SK-N-SH (cell line): ENCODE measurements at regions not wholly inside any gene's neighbourhood (a gene's known extent, or its start where the extent isn't known, plus 50 kb on each side); places are given as distances from the start of the nearest gene placed in this dataset.

ENCODE experiments used
- CTCF ChIA-PET: fragments of 300-600, 350-600 bp; formaldehyde crosslinking; extraction: SDS; loops from one replicate; lab custom pipeline; 2021; lab: Yijun Ruan, JAX
- POLR2A ChIA-PET: fragments of 350-600 bp; sonication (Branson Sonifier 250); formaldehyde crosslinking; extraction: SDS; loops from one replicate; lab custom pipeline; 2020; ENCODE audit warnings: antibody characterized with exemption, inconsistent platforms; lab: Yijun Ruan, JAX
- DNase-seq: peaks from one replicate; pipeline ENCODE4 v3.0.0; 2012
- H2AFZ ChIP-seq: fragments of 200-600 bp; sonication (generic); 2 replicates; pipeline ENCODE4 v1.8.1; 2016; ENCODE audit warnings: antibody characterized with exemption, mild to moderate bottlenecking, low read depth
- H3F3A ChIP-seq: fragments of 200-600 bp; sonication (generic); replicated peaks from 2 replicates; pipeline ENCODE3; 2016; ENCODE audit warnings: antibody characterized with exemption, mild to moderate bottlenecking; ENCODE audit not compliant: insufficient read depth
- H3K27ac ChIP-seq, 2 experiments: fragments of 200-500 bp in 1 of 2; fragments of 200-600 bp in 1 of 2; sonication (Bioruptor generic) in 1 of 2; sonication (generic), shearing (Covaris generic) in 1 of 2; 2 replicates each; pipeline versions ENCODE4 v1.5.1 to v1.6.1; 2014 to 2016; ENCODE audit warnings: low read depth in 2 of 2, inconsistent platforms in 1 of 2, low read length in 1 of 2, mild to moderate bottlenecking in 1 of 2, mixed read lengths in 1 of 2
- H3K27me3 ChIP-seq: fragments of 200-600 bp; sonication (generic), shearing (Covaris generic); 2 replicates; pipeline ENCODE4 v1.6.1; 2016; ENCODE audit warnings: mixed run types; ENCODE audit not compliant: insufficient read depth
- H3K36me3 ChIP-seq, 2 experiments: fragments of 200-500 bp in 1 of 2; fragments of 200-600 bp in 1 of 2; sonication (Bioruptor generic) in 1 of 2; sonication (generic) in 1 of 2; replicated peaks in 1 of 2; 2 replicates each; pipeline versions ENCODE3 to v1.5.1; 2014 to 2016; ENCODE audit warnings: low read length in 1 of 2, mild to moderate bottlenecking in 1 of 2; ENCODE audit not compliant: insufficient read depth in 2 of 2, control insufficient read depth in 1 of 2
- H3K4me1 ChIP-seq, 2 experiments: fragments of 200-500 bp in 1 of 2; fragments of 200-600 bp in 1 of 2; sonication (Bioruptor generic) in 1 of 2; sonication (generic), shearing (Covaris generic) in 1 of 2; 2 replicates each; pipeline versions ENCODE4 v1.5.1 to v1.6.1; 2014 to 2016; ENCODE audit warnings: low read depth in 1 of 2, low read length in 1 of 2, mixed run types in 1 of 2; ENCODE audit not compliant: insufficient read depth in 2 of 2, control insufficient read depth in 1 of 2
- H3K4me2 ChIP-seq: fragments of 200-600 bp; sonication (generic), shearing (Covaris generic); 2 replicates; pipeline ENCODE4 v1.6.1; 2017; ENCODE audit warnings: mixed run types
- H3K4me3 ChIP-seq, 2 experiments: fragments of 200-500 bp in 1 of 2; fragments of 200-600 bp in 1 of 2; sonication (Bioruptor generic) in 1 of 2; sonication (generic), shearing (Covaris generic) in 1 of 2; 2 replicates each; pipeline versions ENCODE4 v1.5.1 to v1.8.1; 2014 to 2016; ENCODE audit warnings: low read depth in 2 of 2, inconsistent platforms in 1 of 2, low read length in 1 of 2, mild to moderate bottlenecking in 1 of 2, mixed read lengths in 1 of 2, moderate library complexity in 1 of 2
- H3K79me2 ChIP-seq: fragments of 200-600 bp; sonication (generic); 2 replicates; pipeline ENCODE4 v1.8.1; 2017; ENCODE audit warnings: mild to moderate bottlenecking; ENCODE audit not compliant: insufficient read depth
- H3K9ac ChIP-seq: fragments of 200-600 bp; sonication (generic); 2 replicates; pipeline ENCODE4 v1.6.1; 2017; ENCODE audit warnings: mixed run types
- H3K9me2 ChIP-seq: fragments of 200-600 bp; sonication (generic); 2 replicates; pipeline ENCODE4 v1.6.1; 2017; ENCODE audit warnings: mixed run types
- H3K9me3 ChIP-seq: fragments of 200-600 bp; sonication (generic); 2 replicates; pipeline ENCODE4 v1.6.1; 2017; ENCODE audit warnings: mixed run types, mild to moderate bottlenecking, moderate library complexity
- H4K20me1 ChIP-seq: fragments of 200-600 bp; sonication (generic); 2 replicates; pipeline ENCODE4 v1.6.1; 2017; ENCODE audit warnings: mild to moderate bottlenecking, mixed run types; ENCODE audit not compliant: insufficient read depth
- EP300 ChIP-seq, 2 experiments: IDR thresholded peaks; 2 replicates each; pipeline versions ENCODE4 v1.4.0 to v1.6.1; 2012; ENCODE audit warnings: borderline replicate concordance in 1 of 2, low read depth in 1 of 2, low read length in 1 of 2
- FOSL2 ChIP-seq: IDR thresholded peaks from 2 replicates; pipeline ENCODE4 v1.4.0; 2012; ENCODE audit warnings: low read depth, mild to moderate bottlenecking, moderate library complexity, borderline replicate concordance
- GATA2 ChIP-seq: sonication (generic); formaldehyde crosslinking; IDR thresholded peaks from 2 replicates; pipeline ENCODE4 v1.5.0; 2020; ENCODE audit warnings: mild to moderate bottlenecking, missing genetic modification reagents
- IRF3 ChIP-seq: fragments of 150-350 bp; IDR thresholded peaks from 2 replicates; pipeline ENCODE4 v1.6.1; 2016; ENCODE audit warnings: mild to moderate bottlenecking, low read depth, low read length
- PBX3 ChIP-seq: IDR thresholded peaks from 2 replicates; pipeline ENCODE4; 2012
- RFX5 ChIP-seq: IDR thresholded peaks from 2 replicates; pipeline ENCODE4 v1.6.1; 2012; ENCODE audit warnings: mild to moderate bottlenecking, improper control_type of control experiment, low read length
- SIN3A ChIP-seq: IDR thresholded peaks from 2 replicates; pipeline ENCODE4 v1.6.1; 2012; ENCODE audit warnings: low read depth, mild to moderate bottlenecking, low read length, moderate library complexity, borderline replicate concordance
- USF1 ChIP-seq: IDR thresholded peaks from 2 replicates; pipeline ENCODE4 v1.4.0; 2012; ENCODE audit warnings: low read depth, borderline replicate concordance
- YY1 ChIP-seq: IDR thresholded peaks from 2 replicates; pipeline ENCODE4 v1.4.0; 2012; ENCODE audit warnings: low read depth, mild to moderate bottlenecking
- WGBS: methylation state at CpG from one replicate; pipeline ENCODE4 v1.1.6; 2017; ENCODE audit warnings: low lambda C conversion rate; 5-methylcytosine and 5-hydroxymethylcytosine counted together

GRCh38 chr10:6654571-6654970 lies 74.5 kb upstream of the PRKCQ start:
- 37% methylated on average over 2 of the region's 2 CpGs for WGBS
- POLR2A ChIA-PET: no interaction called here

GRCh38 chr10:6650586-6650985 lies 70.5 kb upstream of the PRKCQ start:
- Histone ChIP-seq H3K4me2 (no peak overlapping the region), H3K4me3 (no peak overlapping the region), H3K27ac (no peak overlapping the region)
- TF ChIP-seq YY1 (no peak), SIN3A (no peak), USF1 (no peak), PBX3 (no peak), RFX5 (no peak), GATA2 (no peak), FOSL2 (no peak), EP300 (IDR thresholded peaks at IDR 0.05; ENCODE audit: borderline replicate concordance in 1 of 2, low read depth in 1 of 2, low read length in 1 of 2) (no peak)
- TF ChIP-seq, all 33 proteins: peak for 0
- H3K36me3 ChIP-seq: no peaks in the 10 kb centered on the region
- H3K79me2 ChIP-seq: no peaks in the 10 kb centered on the region
- DNase-seq: no peak
- H2AFZ ChIP-seq: no peak overlapping the region
- no peaks in the 10 kb centered on the region for H3K27me3 ChIP-seq
- H4K20me1 ChIP-seq: no peaks in the 10 kb centered on the region
- no peaks in the 10 kb centered on the region for H3F3A ChIP-seq
- CTCF ChIA-PET: interaction anchor here (1.8 to 2.4 kb wide), 2 partner anchors 17 to 27 kb away, joined by 4 to 7 read pairs; no protein-coding TSS in a partner anchor
- 56% methylated on average over 6 of the region's 6 CpGs for WGBS
- H3K9me3 ChIP-seq: no peaks in the 10 kb centered on the region
- no peaks in the 10 kb centered on the region for H3K9me2 ChIP-seq
- POLR2A ChIA-PET: no interaction called here
- H3K9ac ChIP-seq: no peak overlapping the region
- H3K4me1 ChIP-seq: no peaks in the 10 kb centered on the region

More at GRCh38 chr10:6654571-6654970, 74.5 kb upstream of the PRKCQ start:
- Histone ChIP-seq H3K9me2 (no peaks in the 10 kb centered on the region), H3K27me3 (no peaks in the 10 kb centered on the region), H3F3A (no peaks in the 10 kb centered on the region), H3K4me3 (no peak overlapping the region; a peak in 1 of 4 replicates), H3K9me3 (no peaks in the 10 kb centered on the region), H3K79me2 (no peaks in the 10 kb centered on the region), H3K9ac (no peak overlapping the region), H3K36me3 (no peaks in the 10 kb centered on the region), H3K4me2 (no peak overlapping the region), H4K20me1 (no peaks in the 10 kb centered on the region), H2AFZ (no peak overlapping the region), H3K4me1 (no peaks in the 10 kb centered on the region), H3K27ac (no peak overlapping the region)
- TF ChIP-seq IRF3: no peak
- CTCF ChIA-PET: no interaction called here
- no peak for DNase-seq
